ENCODE measurements at regions not wholly inside any gene's neighbourhood (a gene's known extent, or its start where the extent isn't known, plus 50 kb on each side); places are given as distances from the start of the nearest gene placed in this dataset.

- TF ChIP-seq, protein P1, sequence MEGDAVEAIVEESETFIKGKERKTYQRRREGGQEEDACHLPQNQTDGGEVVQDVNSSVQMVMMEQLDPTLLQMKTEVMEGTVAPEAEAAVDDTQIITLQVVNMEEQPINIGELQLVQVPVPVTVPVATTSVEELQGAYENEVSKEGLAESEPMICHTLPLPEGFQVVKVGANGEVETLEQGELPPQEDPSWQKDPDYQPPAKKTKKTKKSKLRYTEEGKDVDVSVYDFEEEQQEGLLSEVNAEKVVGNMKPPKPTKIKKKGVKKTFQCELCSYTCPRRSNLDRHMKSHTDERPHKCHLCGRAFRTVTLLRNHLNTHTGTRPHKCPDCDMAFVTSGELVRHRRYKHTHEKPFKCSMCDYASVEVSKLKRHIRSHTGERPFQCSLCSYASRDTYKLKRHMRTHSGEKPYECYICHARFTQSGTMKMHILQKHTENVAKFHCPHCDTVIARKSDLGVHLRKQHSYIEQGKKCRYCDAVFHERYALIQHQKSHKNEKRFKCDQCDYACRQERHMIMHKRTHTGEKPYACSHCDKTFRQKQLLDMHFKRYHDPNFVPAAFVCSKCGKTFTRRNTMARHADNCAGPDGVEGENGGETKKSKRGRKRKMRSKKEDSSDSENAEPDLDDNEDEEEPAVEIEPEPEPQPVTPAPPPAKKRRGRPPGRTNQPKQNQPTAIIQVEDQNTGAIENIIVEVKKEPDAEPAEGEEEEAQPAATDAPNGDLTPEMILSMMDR (IDR thresholded peaks at IDR 0.05) = no peak
- TF ChIP-seq POLR2A (IDR thresholded peaks at IDR 0.05) (no peak), EP300 (IDR thresholded peaks at IDR 0.05) (no peak)
Observed at GRCh38 chr18:56240405-56240804, 398.0 kb downstream of the TXNL1 start.
